ENCODE measurements at regions not wholly inside any gene's neighbourhood (a gene's known extent, or its start where the extent isn't known, plus 50 kb on each side); places are given as distances from the start of the nearest gene placed in this dataset.
A peak's percentile ranks its signal among the peaks of the same experiment; 100 is the strongest.

DNA sequence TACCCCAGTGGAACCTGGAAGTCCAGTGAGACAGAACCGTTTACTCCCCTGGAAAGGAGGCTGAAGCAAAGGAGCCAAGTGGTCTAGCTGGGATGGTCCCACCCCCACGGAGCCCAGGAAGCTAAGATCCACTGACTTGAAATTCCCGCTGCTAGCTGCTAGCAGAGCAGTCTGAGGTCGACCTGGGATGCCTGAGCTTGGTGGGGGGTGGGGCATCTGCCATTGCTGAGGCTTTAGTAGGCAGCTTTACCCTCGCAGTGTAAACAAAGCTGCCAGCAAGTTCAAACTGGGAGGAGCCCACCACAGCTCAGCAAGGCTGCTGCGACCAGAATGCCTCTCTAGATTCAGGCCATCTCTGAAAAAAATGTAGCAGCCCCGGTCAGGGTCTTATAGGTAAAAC, 437.0 kb downstream of the SUCLA2 start:
- Histone ChIP-seq H3K4me1 (no peaks in the 10 kb centered on the region), H3K9me3 (replicated peaks) (no peaks in the 10 kb centered on the region), H3K27me3 (no peaks in the 10 kb centered on the region), H3K27ac (no peak overlapping the region), H3K36me3 (no peaks in the 10 kb centered on the region), H3K4me3 (no peak overlapping the region)
- no peak for DNase-seq

DNA sequence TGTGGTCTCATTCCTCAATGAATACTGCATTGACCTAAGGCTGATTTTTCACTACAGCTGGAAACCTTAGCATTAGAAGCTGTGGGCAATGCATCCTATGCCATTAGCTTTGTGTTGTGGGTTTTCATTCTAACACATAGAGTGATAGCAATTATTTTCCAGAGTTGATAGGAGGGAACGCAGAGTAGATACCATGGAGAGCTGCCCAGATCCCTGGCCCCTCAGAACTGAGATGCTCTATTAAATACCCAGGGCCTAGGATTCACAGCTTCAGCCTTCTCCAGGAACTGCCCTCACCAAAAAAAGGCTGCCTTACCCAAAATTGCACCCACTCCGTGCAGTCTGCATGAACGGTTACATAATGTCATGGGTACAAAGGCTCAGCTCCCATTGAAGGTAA, 444.4 kb downstream of the SUCLA2 start:
- Histone ChIP-seq H3K4me3 (no peak overlapping the region), H3K27ac (no peak overlapping the region), H3K36me3 (no peaks in the 10 kb centered on the region), H3K9me3 (replicated peaks) (no peaks in the 10 kb centered on the region), H3K4me1 (no peaks in the 10 kb centered on the region), H3K27me3 (no peaks in the 10 kb centered on the region)
- no peak for DNase-seq

DNA sequence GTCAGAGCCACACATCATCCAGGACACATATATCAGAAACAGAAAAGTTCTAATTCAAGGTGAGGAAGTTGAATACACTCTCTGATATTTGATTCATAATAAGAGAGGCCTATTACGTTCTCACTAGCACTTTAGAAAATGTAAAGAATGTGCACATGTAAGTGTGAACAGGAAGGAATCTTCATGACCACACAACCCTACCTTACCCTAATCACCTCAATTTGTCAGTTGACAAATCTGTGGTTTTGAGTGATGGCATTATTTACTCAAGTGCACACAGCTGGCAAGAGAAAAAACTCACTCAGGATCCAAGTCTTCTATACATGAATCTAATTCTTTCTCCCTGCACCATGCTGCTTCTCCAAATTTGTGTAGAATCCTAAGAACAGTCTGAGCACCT, 445.8 kb downstream of the SUCLA2 start:
- H3K36me3 ChIP-seq = no peaks in the 10 kb centered on the region
- no peak overlapping the region for H3K4me3 ChIP-seq
- no peak overlapping the region for H3K27ac ChIP-seq
- no peak for DNase-seq
- no peaks in the 10 kb centered on the region for H3K4me1 ChIP-seq
- H3K9me3 ChIP-seq (replicated peaks) = no peaks in the 10 kb centered on the region
- H3K27me3 ChIP-seq = no peaks in the 10 kb centered on the region

DNA sequence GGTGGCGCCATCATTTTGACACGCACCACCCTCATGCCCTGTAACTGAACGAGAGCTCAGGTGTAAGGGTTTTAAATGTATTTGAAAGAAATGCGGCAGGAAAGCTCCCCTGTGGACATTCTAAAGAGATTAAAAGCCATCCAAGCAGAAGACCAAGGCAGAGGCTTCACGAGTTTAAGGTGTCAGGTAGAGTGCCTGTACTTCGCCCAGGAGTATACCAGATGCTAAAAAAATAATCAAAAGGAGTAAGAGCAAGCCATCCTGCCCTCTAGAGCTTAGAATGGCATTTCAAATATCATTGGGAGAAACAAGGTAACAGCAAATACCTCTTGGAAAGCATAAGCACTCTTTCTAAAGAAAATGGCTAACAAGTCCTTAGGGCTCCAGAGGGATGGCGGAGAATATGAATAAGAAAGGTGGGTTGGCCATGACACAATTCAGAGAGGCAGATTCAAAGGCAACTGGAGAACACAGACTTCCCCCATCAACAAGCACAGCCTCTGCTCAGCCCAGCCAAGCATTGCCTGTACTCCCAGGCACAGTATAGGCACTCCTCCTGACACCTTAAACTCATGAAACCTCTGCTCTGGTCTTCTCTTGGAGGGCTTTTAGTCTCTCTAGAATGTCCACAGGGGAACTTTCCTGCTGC, 447.6 kb downstream of the SUCLA2 start:
- Histone ChIP-seq H3K4me3 (no peak overlapping the region), H3K36me3 (no peaks in the 10 kb centered on the region), H3K27me3 (no peaks in the 10 kb centered on the region), H3K9me3 (replicated peaks) (no peaks in the 10 kb centered on the region), H3K27ac (no peak overlapping the region), H3K4me1 (no peaks in the 10 kb centered on the region)
- no peak for DNase-seq

DNA sequence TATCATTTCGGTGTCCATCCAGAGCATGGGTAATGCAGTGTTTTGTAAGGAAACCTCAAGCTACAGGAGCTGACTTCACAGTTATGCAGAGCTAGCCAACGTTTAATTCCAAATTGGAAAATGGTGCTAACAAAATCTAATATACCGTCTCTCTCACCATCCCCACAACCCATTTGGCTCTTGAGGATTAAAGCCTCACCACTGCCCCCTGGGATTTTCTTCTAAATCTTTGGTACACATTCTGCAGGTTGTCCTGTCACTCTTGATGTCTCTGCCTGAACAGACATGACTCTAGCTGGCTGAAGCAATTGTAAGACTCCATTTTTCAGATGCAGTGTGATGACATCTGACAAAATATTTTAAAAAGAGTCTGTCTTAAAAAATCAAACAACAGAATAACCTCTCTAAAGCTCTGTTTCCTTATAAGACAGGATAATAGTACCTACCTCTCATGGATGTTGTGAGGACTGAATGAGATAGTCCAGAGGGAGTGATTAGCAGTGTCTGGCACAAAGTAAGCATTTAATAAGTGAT, 451.8 kb downstream of the SUCLA2 start:
- no peak overlapping the region for H3K4me3 ChIP-seq
- no peaks in the 10 kb centered on the region; the same call in 1 of the 2 replicates for H3K27me3 ChIP-seq
- H3K9me3 ChIP-seq (replicated peaks) = no peaks in the 10 kb centered on the region
- H3K4me1 ChIP-seq = no peaks in the 10 kb centered on the region
- no peaks in the 10 kb centered on the region for H3K36me3 ChIP-seq
- peak in 1 of 2 experiments; percentile 22 for DNase-seq
- H3K27ac ChIP-seq = no peak overlapping the region

DNA sequence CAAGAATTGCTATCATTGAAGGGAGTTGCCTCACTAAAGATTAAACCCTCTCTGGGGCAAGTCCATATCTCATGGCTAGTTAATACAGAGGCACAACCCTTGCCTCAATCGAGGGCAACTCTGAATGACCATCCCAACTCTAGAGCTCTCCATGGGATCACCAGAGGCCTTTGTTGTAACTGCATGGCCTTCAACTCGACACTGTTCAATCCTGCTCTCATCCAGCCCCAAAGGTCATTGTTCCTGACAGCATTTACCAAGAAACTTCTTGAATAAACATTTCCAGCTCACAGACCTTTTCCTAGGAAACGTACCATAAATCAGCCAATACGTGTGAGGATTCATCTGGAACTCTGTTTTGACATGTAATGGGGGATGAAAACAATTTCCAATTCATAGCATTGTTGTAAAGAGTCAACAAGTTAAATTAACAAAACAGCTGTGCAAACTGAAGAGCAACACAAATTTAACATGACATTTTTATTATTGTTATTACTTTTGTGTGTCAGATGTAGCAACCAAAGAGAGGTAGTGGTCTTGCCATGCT, 452.7 kb downstream of the SUCLA2 start:
- H3K9me3 ChIP-seq (replicated peaks) = no peaks in the 10 kb centered on the region
- no peak overlapping the region for H3K27ac ChIP-seq
- no peaks in the 10 kb centered on the region for H3K4me1 ChIP-seq
- H3K4me3 ChIP-seq = no peak overlapping the region
- H3K36me3 ChIP-seq = no peaks in the 10 kb centered on the region
- DNase-seq = no peak
- H3K27me3 ChIP-seq = no peaks in the 10 kb centered on the region; the same call in 1 of the 2 replicates

DNA sequence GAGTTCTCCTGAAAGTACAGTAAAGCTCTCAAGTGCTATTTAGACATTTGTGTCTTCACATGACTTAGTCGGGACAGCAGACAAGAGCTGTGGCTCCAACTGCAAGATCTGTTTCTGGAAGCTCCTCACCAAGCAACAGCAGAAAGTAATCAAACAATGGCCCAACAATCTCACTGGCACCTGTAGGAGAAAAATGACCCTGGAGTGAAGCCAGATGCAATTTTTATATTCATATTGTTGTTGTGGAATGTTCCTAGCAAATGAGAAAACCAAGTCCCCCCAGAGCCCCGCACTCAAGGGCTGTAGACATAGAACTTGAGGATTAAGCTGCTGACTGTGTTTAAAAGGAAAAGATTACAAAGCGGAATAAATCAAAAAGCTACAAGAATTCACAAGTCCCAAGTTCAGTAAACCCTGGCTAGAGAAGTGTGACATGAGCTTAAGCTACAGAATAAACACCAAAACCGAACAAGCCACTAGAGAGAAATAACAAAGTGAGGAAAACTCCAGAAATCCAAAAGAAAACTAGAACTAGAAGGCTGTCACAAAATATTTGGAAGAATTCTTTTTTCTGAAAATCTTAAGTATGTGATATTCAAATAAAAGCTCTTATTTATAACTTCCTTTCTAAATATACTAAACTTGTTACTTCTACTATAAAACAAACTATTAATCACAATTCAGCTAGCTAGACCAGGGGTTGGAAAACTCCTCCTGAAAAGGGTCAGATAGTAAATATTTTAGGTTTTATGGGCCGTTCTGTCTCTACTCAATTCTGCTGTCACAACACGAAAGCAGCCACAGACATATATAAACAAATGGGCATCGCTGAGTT, 454.5 kb downstream of the SUCLA2 start:
- H3K4me1 ChIP-seq = no peaks in the 10 kb centered on the region
- no peaks in the 10 kb centered on the region; the same call in 1 of the 2 replicates for H3K27me3 ChIP-seq
- no peak for DNase-seq
- H3K4me3 ChIP-seq = no peak overlapping the region
- H3K9me3 ChIP-seq (replicated peaks) = no peaks in the 10 kb centered on the region
- H3K27ac ChIP-seq = no peak overlapping the region
- H3K36me3 ChIP-seq = no peaks in the 10 kb centered on the region

DNA sequence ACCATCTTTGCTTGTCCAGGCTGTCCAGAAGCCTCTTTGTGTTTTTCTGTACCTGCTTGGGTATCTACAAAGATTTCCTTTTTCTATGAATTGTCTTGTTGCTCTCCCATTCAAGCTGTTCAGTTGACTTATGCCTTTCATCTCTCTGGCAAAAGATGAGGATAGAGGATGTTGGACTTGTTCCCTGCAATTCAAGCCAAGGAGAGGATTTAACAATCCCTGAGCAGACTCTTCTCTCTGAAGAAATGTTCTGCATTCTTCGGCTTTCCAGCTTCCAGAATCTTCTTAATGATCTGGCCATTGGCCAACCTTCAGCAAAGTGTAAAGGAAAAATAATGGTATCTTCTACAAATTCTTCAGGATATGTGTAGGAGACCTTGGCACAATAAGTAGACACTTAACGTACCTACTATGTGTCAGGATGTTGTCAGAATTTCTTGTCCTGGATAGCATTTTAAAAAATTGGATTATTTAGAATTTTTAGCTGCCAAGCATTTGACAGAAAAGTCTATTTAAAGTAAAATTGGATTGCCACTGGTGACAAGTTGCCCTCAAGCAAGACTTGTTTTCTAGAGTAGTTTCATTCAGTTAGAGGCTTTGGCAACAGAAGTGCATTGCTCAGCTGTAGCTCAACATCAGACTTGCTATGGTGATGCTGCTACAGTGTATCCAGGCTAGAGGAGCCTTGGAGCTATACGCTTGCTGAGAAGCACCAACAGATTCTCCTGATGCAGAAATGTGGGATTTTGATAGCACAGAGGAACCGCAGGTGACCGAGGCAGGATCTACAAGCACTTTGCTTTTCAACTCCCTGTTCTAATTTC, 455.7 kb downstream of the SUCLA2 start:
- H3K9me3 ChIP-seq (replicated peaks) = no peaks in the 10 kb centered on the region
- no peak overlapping the region for H3K27ac ChIP-seq
- no peak for DNase-seq
- no peaks in the 10 kb centered on the region for H3K36me3 ChIP-seq
- H3K4me1 ChIP-seq = no peaks in the 10 kb centered on the region
- H3K27me3 ChIP-seq = no peaks in the 10 kb centered on the region; the same call in 1 of the 2 replicates
- no peak overlapping the region for H3K4me3 ChIP-seq

DNA sequence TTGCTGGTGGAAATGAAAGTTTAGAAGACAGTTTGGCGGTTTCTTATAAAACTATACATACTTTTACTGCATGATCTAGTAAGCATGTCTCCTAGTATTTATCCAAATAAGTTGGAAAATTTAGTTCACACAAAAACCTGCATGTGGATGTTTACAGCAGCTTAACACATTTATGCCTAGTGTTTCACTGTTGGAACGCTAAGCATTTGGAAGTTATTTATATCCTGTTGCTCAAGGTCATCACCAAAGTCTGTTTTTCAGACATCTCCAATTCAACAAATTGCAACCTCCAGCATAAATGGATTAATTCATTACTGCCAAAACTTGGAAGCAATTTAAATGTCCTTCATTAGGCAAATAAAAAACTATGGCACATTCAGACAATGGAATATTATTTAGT, 461.8 kb downstream of the SUCLA2 start:
- no peak for DNase-seq
- H3K4me1 ChIP-seq = no peaks in the 10 kb centered on the region
- H3K27me3 ChIP-seq = no peaks in the 10 kb centered on the region
- H3K27ac ChIP-seq = no peak overlapping the region
- no peaks in the 10 kb centered on the region for H3K9me3 ChIP-seq (replicated peaks)
- H3K4me3 ChIP-seq = no peak overlapping the region
- no peaks in the 10 kb centered on the region for H3K36me3 ChIP-seq

DNA sequence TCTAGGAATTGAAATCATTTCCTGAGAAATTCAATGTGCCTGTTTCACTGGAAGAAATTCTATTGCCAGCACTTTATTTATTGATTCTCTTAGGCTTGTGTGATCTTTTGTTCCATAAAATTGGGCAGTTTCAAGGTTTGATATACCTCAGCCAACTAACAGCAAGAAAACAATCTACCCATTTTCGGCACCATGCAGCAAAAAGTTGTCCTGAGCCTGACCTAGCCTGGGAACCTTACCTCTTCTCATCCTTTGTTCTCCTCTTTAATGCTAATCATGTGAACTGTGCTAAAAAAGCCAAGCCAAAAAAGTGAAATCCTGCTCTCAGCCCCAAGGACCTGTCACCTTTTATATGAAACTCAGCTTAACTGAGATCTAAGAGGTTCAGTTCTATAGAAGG, 477.3 kb downstream of the SUCLA2 start:
- no peaks in the 10 kb centered on the region for H3K27me3 ChIP-seq
- DNase-seq = no peak
- H3K4me1 ChIP-seq = no peaks in the 10 kb centered on the region
- no peak overlapping the region for H3K27ac ChIP-seq
- no peaks in the 10 kb centered on the region for H3K36me3 ChIP-seq
- H3K9me3 ChIP-seq (replicated peaks) = no peaks in the 10 kb centered on the region
- H3K4me3 ChIP-seq = no peak overlapping the region

DNA sequence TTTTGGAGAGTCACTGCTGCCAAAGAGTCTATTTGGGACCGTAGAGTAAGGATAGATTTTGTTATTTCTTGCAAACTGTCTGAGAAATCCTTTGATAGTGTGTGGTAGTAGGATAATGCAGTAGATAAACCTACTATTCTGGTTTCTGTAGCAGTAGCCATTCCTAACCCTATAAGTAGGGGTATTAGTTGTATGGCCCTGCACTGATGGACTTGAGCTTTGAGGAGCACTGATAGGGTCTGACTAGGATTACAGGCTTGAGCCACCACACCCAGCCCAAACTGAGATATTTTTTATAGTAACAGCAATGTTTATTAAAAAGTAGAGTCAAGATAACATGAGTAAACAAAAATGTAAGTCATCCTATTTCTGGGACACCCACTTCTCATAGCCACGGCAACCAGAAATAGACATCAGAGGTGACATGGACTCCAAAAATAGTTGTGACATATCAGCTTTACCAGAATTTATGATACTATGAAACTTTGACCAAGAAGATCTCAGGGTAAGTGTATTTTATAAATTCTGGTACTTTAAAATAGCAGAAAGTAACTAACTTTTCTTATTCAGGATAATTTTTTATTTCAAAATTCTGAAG, 479.1 kb downstream of the SUCLA2 start:
- Histone ChIP-seq H3K27me3 (no peaks in the 10 kb centered on the region), H3K4me3 (no peak overlapping the region)
- DNase-seq = no peak

DNA sequence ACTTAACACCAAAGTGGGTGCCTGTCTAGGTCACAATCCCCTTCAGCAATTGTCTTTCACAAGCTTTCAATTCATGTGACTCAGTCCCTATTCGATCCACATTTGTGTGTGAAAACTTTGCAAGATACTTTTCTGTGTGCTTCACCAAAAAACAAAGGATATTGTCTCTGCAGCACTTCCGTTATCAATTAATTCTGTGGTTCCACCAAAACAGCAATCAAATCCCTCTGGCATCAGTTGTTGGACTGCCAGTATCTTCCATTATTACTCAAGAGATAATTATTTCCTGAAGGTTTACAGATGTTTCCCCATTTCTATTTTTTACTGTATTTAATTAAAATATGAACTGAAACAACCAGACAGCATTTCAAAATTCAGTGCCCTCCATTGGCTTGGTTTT, 481.4 kb downstream of the SUCLA2 start:
- H3K4me3 ChIP-seq = no peak overlapping the region

More for the DNA sequence above, 479.1 kb downstream of the SUCLA2 start:
- Histone ChIP-seq H3K36me3 (no peaks in the 10 kb centered on the region), H3K9me3 (replicated peaks) (no peaks in the 10 kb centered on the region), H3K27ac (no peak overlapping the region), H3K4me1 (no peaks in the 10 kb centered on the region)

DNA sequence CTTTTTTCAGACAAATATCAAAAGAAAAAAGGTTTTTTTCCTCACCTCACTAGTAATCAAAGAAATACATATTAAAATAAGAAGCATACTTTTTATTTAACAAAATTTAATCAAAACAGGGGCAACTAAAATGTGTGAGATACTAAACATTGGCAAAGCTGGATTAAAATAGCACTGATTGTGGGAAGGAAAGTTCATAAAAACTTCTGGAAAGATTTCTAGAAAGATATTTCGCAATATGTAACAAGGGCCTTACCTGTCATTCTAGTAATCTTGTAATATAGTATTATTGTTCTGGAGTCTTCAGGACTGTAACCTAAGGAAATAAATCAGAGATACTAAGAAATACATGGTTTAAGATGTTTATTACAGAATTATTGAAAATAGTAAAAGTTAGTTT, 482.5 kb downstream of the SUCLA2 start:
- H3K4me3 ChIP-seq = no peak overlapping the region
- H3K9me3 ChIP-seq (replicated peaks) = no peaks in the 10 kb centered on the region
- no peaks in the 10 kb centered on the region for H3K27me3 ChIP-seq
- no peak for DNase-seq
- no peaks in the 10 kb centered on the region for H3K4me1 ChIP-seq
- H3K27ac ChIP-seq = no peak overlapping the region
- no peaks in the 10 kb centered on the region for H3K36me3 ChIP-seq

More for the DNA sequence above, 481.4 kb downstream of the SUCLA2 start:
- H3K27ac ChIP-seq = no peak overlapping the region
- no peaks in the 10 kb centered on the region for H3K27me3 ChIP-seq
- DNase-seq = no peak
- H3K36me3 ChIP-seq = no peaks in the 10 kb centered on the region
- H3K9me3 ChIP-seq (replicated peaks) = no peaks in the 10 kb centered on the region
- H3K4me1 ChIP-seq = no peaks in the 10 kb centered on the region

DNA sequence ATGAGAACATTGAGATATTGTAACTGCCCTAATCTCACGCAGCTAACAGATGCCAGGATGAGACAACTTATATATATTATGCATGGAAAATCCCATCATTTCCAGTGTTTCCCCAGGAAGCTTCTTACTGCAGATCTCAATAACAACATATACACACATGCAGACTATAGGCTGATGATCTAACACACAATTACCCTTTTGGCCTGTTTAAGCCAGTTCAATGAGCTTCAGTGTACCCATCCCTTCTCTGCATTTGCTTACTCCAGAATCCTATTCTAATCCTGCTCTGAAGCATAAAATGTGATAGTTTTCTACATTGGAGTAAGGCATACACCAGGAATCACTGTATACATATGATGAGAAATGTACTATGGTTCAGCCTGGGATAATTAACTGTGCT, 489.4 kb downstream of the SUCLA2 start:
- no peak for DNase-seq
- Histone ChIP-seq H3K4me3 (no peak overlapping the region), H3K4me1 (no peaks in the 10 kb centered on the region), H3K36me3 (no peaks in the 10 kb centered on the region), H3K27ac (no peak overlapping the region), H3K27me3 (no peaks in the 10 kb centered on the region), H3K9me3 (replicated peaks) (no peaks in the 10 kb centered on the region)
